HUDEP-2 (cell line): ENCODE measurements at regions not wholly inside any gene's neighbourhood (a gene's known extent, or its start where the extent isn't known, plus 50 kb on each side); places are given as distances from the start of the nearest gene placed in this dataset.

Experiments used
- DNase-seq, 76 experiments: peaks; one replicate each; lab custom pipeline; 2025; ENCODE audit not compliant: unreplicated experiment in 76 of 76; lab: John Stamatoyannopoulos, UW

DNA sequence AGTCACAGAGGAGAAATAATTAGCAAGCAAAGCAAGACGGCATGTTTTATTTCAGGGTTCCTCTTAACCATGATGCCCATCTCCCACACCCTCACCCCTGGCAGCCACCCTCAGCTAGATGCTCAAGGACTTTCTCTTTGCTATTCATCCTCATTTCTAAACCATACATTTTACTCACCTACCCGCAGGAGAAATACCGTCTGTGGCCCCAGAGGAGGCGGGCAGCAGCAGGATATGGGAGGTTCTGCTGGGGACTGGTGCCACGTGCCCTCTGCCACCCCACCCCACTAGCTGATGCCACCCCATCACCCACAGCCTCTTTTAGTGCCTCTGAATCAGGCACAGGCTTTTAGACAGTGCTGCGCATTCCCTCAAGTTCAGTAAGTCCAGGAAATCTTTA, 168.7 kb upstream of the ITGB1 start:
- DNase-seq, result no peak

- DNase-seq, result peak in 2 of 76 experiments; percentile 11 to 18
Measured at GRCh38 chr10:33125522-33126517, 167.8 kb upstream of the ITGB1 start.

- DNase-seq, result no peak
Measured at GRCh38 chr10:33125111-33125510, 167.1 kb upstream of the ITGB1 start.

- no peak for DNase-seq
Measured at GRCh38 chr10:33123680-33124079, 165.7 kb upstream of the ITGB1 start.

GRCh38 chr10:33122014-33122809, 164.2 kb upstream of the ITGB1 start:
- no peak for DNase-seq

GRCh38 chr10:33120700-33121099, 162.7 kb upstream of the ITGB1 start:
- no peak for DNase-seq

DNA sequence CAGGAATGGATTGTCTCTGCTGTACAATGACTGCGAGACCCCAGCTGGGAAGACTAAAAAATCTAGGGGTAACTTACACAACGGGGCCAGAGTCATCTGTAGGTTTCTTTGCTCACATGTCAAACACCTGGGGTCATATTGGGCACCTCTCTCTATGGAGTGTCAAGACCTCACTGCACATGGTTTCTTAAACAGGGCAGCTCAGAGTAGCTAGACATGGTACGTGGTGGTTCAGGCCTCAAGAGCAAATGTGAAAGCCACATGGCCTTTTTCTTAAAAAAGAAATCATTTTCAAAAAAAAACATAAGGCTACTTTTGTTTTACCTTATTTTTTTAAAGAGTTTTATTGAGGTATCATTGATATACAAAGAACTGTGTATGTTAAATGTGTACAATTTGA, 162.2 kb upstream of the ITGB1 start:
- no peak for DNase-seq

GRCh38 chr10:33117816-33118215, 159.8 kb upstream of the ITGB1 start:
- DNase-seq, result no peak

DNA sequence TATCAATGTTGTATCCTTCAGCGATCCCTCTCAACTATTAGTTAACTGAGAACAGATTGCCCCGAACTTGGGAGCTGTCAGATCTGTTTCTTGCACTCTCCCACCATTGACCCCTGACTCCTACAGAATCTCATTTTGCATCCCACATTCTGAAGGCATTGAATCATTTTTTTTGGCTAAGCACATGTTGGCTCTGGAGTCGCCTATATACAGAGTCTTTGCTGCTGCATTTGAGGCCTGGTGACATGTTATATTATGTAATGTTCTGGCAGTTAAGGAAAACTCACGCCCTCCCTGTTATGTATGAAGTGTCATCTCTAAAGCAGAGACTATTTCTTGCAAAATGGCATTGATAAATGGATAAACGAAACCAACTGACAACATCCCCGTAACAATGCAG, 159.2 kb upstream of the ITGB1 start:
- no peak for DNase-seq

DNA sequence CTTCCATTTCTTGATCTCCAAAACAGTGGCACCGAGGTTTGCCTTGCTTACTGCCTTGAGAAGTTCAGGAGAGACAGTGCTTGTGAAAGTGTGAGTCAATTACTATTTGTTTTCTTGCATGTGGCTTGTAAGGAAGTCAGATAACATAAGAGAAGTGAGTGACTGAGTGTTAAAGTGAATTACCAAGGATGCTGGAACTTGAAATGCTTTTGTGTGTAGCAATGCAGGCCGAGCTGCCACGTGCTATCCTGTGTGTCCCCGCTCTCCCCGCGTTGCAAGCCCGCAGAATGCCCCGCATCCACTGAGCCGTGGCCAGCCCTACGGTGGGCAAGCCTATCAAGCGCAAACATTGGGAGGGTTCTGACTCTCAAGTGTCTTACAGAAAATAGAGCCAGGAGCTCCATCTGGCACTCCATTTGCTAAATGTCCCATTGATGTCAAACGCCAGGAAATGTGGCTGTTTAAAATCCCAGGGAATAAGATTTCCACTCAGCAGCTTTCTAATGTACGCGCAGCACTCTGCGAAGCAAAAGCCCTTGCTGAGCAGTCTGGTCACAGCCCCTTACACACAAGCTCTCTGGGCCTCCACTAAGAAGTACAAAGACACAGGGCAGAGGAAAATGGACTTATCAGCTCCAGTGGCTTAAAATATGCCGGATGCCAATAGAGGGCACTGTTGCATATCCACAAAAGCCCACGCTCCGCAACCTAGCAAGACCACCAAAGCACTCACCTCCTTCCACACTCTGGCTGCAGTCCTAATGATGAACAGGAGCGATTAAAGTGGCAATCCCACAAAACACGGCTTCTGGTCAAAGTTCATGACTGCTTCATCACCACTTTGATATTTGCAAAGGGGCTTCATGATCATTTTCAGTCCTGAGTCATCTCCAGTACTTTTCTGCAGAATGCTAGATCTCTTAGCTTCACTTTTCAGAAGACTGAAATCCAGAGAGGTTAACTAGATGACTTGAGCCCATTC, 158.0 kb upstream of the ITGB1 start:
- DNase-seq, result peak in 5 of 76 experiments; percentile 3 to 20 (median 8)

GRCh38 chr10:33114451-33114952, 156.5 kb upstream of the ITGB1 start:
- no peak for DNase-seq

GRCh38 chr10:33113466-33113865, 155.4 kb upstream of the ITGB1 start:
- DNase-seq, result no peak

- DNase-seq, result no peak
Measured at GRCh38 chr10:33112831-33113455, 154.9 kb upstream of the ITGB1 start.

GRCh38 chr10:33111488-33112051, 153.5 kb upstream of the ITGB1 start:
- no peak for DNase-seq

GRCh38 chr10:33109788-33110469, 151.9 kb upstream of the ITGB1 start:
- no peak for DNase-seq

GRCh38 chr10:33109384-33109783, 151.4 kb upstream of the ITGB1 start:
- DNase-seq, result no peak

- no peak for DNase-seq
Measured at GRCh38 chr10:33107953-33108352, 149.9 kb upstream of the ITGB1 start.

DNA sequence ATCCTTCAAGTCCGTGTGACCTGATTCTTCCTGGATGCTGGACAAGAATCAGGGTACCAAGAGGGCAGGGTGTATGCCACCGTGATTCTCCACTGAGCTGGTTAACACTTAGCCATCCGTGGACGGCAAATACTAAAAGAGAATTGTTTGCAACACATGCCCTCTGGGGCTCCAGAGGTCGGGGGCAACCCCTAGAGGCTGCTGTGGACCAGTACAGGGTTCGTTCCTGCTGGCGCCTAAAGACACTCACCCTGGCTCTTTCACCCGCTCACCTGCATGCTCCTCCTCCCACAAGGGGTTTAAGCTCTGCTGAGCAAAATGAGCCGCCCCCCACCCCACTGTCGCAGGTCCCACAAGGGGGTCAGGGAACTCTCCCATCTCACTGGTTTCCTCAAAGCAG, 148.7 kb upstream of the ITGB1 start:
- DNase-seq, result no peak

DNA sequence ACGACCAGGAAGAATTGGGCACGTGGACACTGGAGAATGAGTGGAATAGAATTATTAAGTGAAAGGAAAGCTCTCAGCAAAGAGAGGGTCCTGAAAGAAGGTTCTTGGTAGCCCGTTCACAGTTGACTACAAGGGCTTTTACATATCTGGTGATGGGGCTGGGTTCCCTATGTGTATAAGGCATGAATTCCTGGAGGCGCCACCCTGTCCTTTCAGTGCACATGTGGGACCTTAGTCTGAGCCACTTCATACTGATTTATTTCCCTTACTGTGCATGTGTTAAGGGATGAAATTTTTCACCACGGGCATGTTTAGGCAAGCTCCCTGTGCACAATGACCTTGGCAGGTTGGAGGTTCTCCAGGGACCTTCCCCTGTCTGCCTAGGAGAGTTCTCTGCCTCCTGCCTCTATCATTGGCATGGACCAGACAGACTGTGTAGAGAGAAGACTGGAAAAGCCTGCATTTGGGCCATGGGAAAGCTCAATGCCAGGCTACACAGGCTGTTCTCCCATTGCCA, 145.9 kb upstream of the ITGB1 start:
- DNase-seq, result no peak
